ENCODE measurements at regions not wholly inside any gene's neighbourhood (a gene's known extent, or its start where the extent isn't known, plus 50 kb on each side); places are given as distances from the start of the nearest gene placed in this dataset.

- DNase-seq (ENCODE audit: low read depth in 1 of 2, low spot score in 1 of 2), result no peak
- Histone ChIP-seq H3K27ac (replicated peaks) (no peak overlapping the region), H3K4me3 (replicated peaks; ENCODE audit: insufficient read depth, low read length) (no peak overlapping the region), H3K27me3 (ENCODE audit: insufficient read depth, poor library complexity, severe bottlenecking) (no peaks in the 10 kb centered on the region)
- TF ChIP-seq POLR2AphosphoS5 (IDR thresholded peaks at IDR 0.05; ENCODE audit: low read depth) (no peak), GABPA (IDR thresholded peaks at IDR 0.05; ENCODE audit: low read depth) (no peak), SPI1 (IDR thresholded peaks at IDR 0.05; ENCODE audit: borderline replicate concordance, low read depth) (no peak)
Observed at GRCh38 chr18:51611326-51611725, 413.8 kb upstream of the MEX3C start.

GRCh38 chr18:51614033-51614432, 416.6 kb upstream of the MEX3C start:
- Histone ChIP-seq H3K27ac (replicated peaks) (no peak overlapping the region), H3K27me3 (ENCODE audit: insufficient read depth, poor library complexity, severe bottlenecking) (peaks cover 2% of the 10 kb centered on the region)
- TF ChIP-seq REST (IDR thresholded peaks at IDR 0.05; ENCODE audit: insufficient replicate concordance, low read depth) (no peak), CTCF (IDR thresholded peaks at IDR 0.05; ENCODE audit: insufficient read depth, low read length) (no peak), SPI1 (IDR thresholded peaks at IDR 0.05; ENCODE audit: borderline replicate concordance, low read depth) (no peak), GABPA (IDR thresholded peaks at IDR 0.05; ENCODE audit: low read depth) (no peak), POLR2AphosphoS5 (IDR thresholded peaks at IDR 0.05; ENCODE audit: low read depth) (no peak)

GRCh38 chr18:51614967-51615571, 417.6 kb upstream of the MEX3C start:
- no peak overlapping the region for H3K4me3 ChIP-seq (replicated peaks; ENCODE audit: insufficient read depth, low read length)

More at GRCh38 chr18:51614033-51614432, 416.6 kb upstream of the MEX3C start:
- no peak overlapping the region for H3K4me3 ChIP-seq (replicated peaks; ENCODE audit: insufficient read depth, low read length)
- DNase-seq (ENCODE audit: low read depth in 1 of 2, low spot score in 1 of 2), result no peak

More at GRCh38 chr18:51614967-51615571, 417.6 kb upstream of the MEX3C start:
- Histone ChIP-seq H3K27me3 (ENCODE audit: insufficient read depth, poor library complexity, severe bottlenecking) (peaks cover 2% of the 10 kb centered on the region), H3K27ac (replicated peaks) (no peak overlapping the region)
- no peak for TF ChIP-seq SPI1 (IDR thresholded peaks at IDR 0.05; ENCODE audit: borderline replicate concordance, low read depth)
- TF ChIP-seq REST (IDR thresholded peaks at IDR 0.05; ENCODE audit: insufficient replicate concordance, low read depth), result no peak
- no peak for TF ChIP-seq CTCF (IDR thresholded peaks at IDR 0.05; ENCODE audit: insufficient read depth, low read length)
- no peak for TF ChIP-seq GABPA (IDR thresholded peaks at IDR 0.05; ENCODE audit: low read depth)
- TF ChIP-seq POLR2AphosphoS5 (IDR thresholded peaks at IDR 0.05; ENCODE audit: low read depth), result no peak
- no peak for DNase-seq (ENCODE audit: low read depth in 1 of 2, low spot score in 1 of 2)

Measured in HL-60 (cell line).